ENCODE measurements at regions not wholly inside any gene's neighbourhood (a gene's known extent, or its start where the extent isn't known, plus 50 kb on each side); places are given as distances from the start of the nearest gene placed in this dataset.

DNA sequence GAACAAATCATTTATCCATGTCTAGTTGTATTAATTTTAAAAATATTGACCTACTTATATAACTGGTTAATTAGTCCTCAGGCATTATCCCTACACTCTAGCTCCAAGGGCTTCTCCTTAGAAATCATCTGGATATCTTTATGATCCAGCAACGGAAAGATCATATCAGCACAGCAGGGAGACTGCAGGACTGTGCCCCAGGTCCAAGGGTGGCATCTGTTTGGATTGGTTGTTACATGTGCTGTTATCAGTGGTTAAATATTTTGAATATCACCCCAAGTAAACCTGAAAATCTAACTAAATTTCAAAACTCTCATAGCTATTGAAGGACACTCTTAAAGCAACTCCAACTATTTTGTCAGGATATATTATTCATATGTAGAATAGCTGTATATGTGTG, 556.2 kb upstream of the ZEB2 start:
- H3K9me3 ChIP-seq (ENCODE audit: control insufficient read depth in 1 of 2, insufficient read depth in 1 of 2, low read length in 2 of 2) = no peaks in the 10 kb centered on the region
- Mint-ChIP-seq H3K4me3 (no peak overlapping the region), H3K27ac (no peak overlapping the region), H3K4me1 (ENCODE audit: low read depth) (no peaks in the 10 kb centered on the region), H3K27me3 (no peaks in the 10 kb centered on the region), H3K36me3 (ENCODE audit: low read depth) (no peaks in the 10 kb centered on the region), H3K9me3 (no peaks in the 10 kb centered on the region)
- CTCF ChIA-PET = no interaction called here
- no peak for ATAC-seq (ENCODE audit: poor library complexity)
- TF ChIP-seq, protein P1, sequence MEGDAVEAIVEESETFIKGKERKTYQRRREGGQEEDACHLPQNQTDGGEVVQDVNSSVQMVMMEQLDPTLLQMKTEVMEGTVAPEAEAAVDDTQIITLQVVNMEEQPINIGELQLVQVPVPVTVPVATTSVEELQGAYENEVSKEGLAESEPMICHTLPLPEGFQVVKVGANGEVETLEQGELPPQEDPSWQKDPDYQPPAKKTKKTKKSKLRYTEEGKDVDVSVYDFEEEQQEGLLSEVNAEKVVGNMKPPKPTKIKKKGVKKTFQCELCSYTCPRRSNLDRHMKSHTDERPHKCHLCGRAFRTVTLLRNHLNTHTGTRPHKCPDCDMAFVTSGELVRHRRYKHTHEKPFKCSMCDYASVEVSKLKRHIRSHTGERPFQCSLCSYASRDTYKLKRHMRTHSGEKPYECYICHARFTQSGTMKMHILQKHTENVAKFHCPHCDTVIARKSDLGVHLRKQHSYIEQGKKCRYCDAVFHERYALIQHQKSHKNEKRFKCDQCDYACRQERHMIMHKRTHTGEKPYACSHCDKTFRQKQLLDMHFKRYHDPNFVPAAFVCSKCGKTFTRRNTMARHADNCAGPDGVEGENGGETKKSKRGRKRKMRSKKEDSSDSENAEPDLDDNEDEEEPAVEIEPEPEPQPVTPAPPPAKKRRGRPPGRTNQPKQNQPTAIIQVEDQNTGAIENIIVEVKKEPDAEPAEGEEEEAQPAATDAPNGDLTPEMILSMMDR (IDR thresholded peaks at IDR 0.05) = no peak
- no peak for DNase-seq
- H3K27me3 ChIP-seq (ENCODE audit: control insufficient read depth in 1 of 2, insufficient read depth in 2 of 2, low read length in 2 of 2) = no peaks in the 10 kb centered on the region
- H3K4me1 ChIP-seq (ENCODE audit: insufficient read depth, low read length) = no peaks in the 10 kb centered on the region
- no peaks in the 10 kb centered on the region for H3K36me3 ChIP-seq (ENCODE audit: insufficient read depth, low read length)
- POLR2A ChIA-PET = no interaction called here
- intact Hi-C loops (cut with DNase I, micrococcal nuclease) = no loop called here
- no peak overlapping the region for H3K27ac ChIP-seq (ENCODE audit: low read depth in 1 of 2, low read length in 2 of 2)
- H3K4me3 ChIP-seq (ENCODE audit: low read length) = no peak overlapping the region

DNA sequence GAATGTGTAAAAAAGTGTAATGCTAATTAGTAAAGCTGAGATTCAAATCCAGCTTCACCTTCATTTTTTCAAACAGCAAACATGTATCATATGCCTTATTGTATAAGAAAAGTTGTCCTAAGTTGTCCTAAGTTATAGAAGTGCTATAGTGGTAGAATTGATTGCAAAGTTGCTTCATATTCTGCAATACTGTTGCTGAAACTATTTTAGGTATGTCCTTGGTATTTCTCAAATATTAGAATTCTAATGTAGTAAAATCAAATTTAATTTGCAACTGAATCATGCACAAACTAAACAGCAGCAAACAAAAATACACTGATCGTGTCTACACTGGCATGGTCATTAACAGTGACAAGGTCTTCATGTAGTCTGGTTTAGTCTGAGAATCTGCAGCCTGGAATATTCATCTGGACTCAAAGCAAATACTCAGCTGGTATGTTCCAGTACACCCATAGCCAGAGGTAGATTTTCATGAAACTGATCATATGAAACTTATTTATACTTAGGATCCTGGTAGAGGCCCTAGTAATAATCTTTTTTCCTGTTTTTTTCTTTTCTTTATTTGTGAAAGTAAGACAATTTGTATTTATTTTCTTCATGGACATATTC, 555.6 kb upstream of the ZEB2 start:
- CTCF ChIA-PET = no interaction called here
- intact Hi-C loops (cut with DNase I, micrococcal nuclease) = no loop called here

DNA sequence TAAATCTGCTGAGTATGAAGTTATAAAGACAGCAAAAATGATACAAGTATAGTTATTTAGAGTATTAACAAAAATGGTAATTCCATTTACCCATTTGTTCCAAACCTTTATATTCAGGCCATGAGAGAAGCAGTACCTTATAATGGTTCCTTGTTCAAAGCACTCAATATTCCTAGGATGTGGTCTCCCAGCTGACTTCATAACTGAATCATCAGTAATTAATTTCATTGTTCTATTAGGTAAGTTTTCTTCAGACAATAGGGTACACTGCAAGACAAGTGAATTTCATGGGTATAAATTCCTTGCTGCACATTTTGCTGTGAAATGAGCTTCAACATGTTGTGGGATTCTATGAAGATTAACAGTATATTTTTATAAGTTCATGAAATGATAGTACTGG, 550.8 kb upstream of the ZEB2 start:
- H3K27me3 Mint-ChIP-seq = peaks cover 4% of the 10 kb centered on the region
- H3K36me3 Mint-ChIP-seq (ENCODE audit: low read depth) = no peaks in the 10 kb centered on the region
- DNase-seq (no peak), ATAC-seq (ENCODE audit: poor library complexity) (no peak)
- Histone ChIP-seq H3K4me1 (ENCODE audit: insufficient read depth, low read length) (no peaks in the 10 kb centered on the region), H3K9me3 (ENCODE audit: control insufficient read depth in 1 of 2, insufficient read depth in 1 of 2, low read length in 2 of 2) (no peaks in the 10 kb centered on the region), H3K27ac (ENCODE audit: low read depth in 1 of 2, low read length in 2 of 2) (no peak overlapping the region), H3K36me3 (ENCODE audit: insufficient read depth, low read length) (no peaks in the 10 kb centered on the region), H3K27me3 (ENCODE audit: control insufficient read depth in 1 of 2, insufficient read depth in 2 of 2, low read length in 2 of 2) (no peaks in the 10 kb centered on the region), H3K4me3 (ENCODE audit: low read length) (no peak overlapping the region)
- H3K9me3 Mint-ChIP-seq = no peaks in the 10 kb centered on the region
- H3K4me1 Mint-ChIP-seq (ENCODE audit: low read depth) = no peaks in the 10 kb centered on the region
- intact Hi-C loops (cut with DNase I, micrococcal nuclease) = no loop called here
- H3K27ac Mint-ChIP-seq = no peak overlapping the region
- H3K4me3 Mint-ChIP-seq = no peak overlapping the region
- CTCF ChIA-PET = no interaction called here
- POLR2A ChIA-PET = no interaction called here
- TF ChIP-seq, protein P1 (IDR thresholded peaks at IDR 0.05) = no peak

More for the DNA sequence above, 555.6 kb upstream of the ZEB2 start:
- Mint-ChIP-seq H3K27me3 (no peaks in the 10 kb centered on the region), H3K36me3 (ENCODE audit: low read depth) (no peaks in the 10 kb centered on the region), H3K4me3 (no peak overlapping the region), H3K9me3 (no peaks in the 10 kb centered on the region), H3K4me1 (ENCODE audit: low read depth) (no peaks in the 10 kb centered on the region), H3K27ac (no peak overlapping the region)
- Histone ChIP-seq H3K9me3 (ENCODE audit: control insufficient read depth in 1 of 2, insufficient read depth in 1 of 2, low read length in 2 of 2) (no peaks in the 10 kb centered on the region), H3K36me3 (ENCODE audit: insufficient read depth, low read length) (no peaks in the 10 kb centered on the region), H3K27ac (ENCODE audit: low read depth in 1 of 2, low read length in 2 of 2) (no peak overlapping the region), H3K27me3 (ENCODE audit: control insufficient read depth in 1 of 2, insufficient read depth in 2 of 2, low read length in 2 of 2) (no peaks in the 10 kb centered on the region), H3K4me1 (ENCODE audit: insufficient read depth, low read length) (no peaks in the 10 kb centered on the region), H3K4me3 (ENCODE audit: low read length) (no peak overlapping the region)
- no peak for DNase-seq
- POLR2A ChIA-PET = no interaction called here
- ATAC-seq (ENCODE audit: poor library complexity) = no peak
- TF ChIP-seq, protein P1 (IDR thresholded peaks at IDR 0.05) = no peak
